ENCODE measurements at regions not wholly inside any gene's neighbourhood (a gene's known extent, or its start where the extent isn't known, plus 50 kb on each side); places are given as distances from the start of the nearest gene placed in this dataset.

DNA sequence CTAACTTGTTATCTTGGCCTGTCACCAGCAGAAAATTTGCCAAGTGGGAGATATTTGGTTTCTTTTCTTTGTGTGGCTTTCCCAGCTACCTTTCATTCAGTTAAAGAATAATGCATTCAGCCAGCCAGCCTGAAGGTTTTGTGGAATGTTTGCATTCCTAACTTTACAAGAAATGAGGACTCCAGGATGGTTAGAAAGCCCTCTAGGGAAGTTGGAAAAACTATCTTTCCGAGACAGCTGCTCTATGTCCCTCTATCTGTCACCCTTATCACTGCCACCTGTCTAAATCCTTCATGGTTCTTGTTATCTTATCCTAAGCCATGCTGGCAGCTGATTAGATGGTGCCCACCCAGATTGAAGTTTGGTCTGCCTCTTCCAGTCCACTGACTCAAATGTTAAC is 384.2 kb downstream of the SH3BGRL start:
- TF ChIP-seq, protein P1, sequence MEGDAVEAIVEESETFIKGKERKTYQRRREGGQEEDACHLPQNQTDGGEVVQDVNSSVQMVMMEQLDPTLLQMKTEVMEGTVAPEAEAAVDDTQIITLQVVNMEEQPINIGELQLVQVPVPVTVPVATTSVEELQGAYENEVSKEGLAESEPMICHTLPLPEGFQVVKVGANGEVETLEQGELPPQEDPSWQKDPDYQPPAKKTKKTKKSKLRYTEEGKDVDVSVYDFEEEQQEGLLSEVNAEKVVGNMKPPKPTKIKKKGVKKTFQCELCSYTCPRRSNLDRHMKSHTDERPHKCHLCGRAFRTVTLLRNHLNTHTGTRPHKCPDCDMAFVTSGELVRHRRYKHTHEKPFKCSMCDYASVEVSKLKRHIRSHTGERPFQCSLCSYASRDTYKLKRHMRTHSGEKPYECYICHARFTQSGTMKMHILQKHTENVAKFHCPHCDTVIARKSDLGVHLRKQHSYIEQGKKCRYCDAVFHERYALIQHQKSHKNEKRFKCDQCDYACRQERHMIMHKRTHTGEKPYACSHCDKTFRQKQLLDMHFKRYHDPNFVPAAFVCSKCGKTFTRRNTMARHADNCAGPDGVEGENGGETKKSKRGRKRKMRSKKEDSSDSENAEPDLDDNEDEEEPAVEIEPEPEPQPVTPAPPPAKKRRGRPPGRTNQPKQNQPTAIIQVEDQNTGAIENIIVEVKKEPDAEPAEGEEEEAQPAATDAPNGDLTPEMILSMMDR (IDR thresholded peaks at IDR 0.05), result no peak
- no peak for TF ChIP-seq POLR2AphosphoS5 (IDR thresholded peaks at IDR 0.05; ENCODE audit: insufficient read depth in 1 of 2, low read depth in 1 of 2)
